ENCODE measurements at regions not wholly inside any gene's neighbourhood (a gene's known extent, or its start where the extent isn't known, plus 50 kb on each side); places are given as distances from the start of the nearest gene placed in this dataset.
"Not testable (repeated sequence)": the region's sequence is repeated elsewhere in the genome, so short reads cannot be mapped to it uniquely, and the experiment has no call there.

GRCh38 chr14:104268725-104269436 lies 130.5 kb downstream of the KIF26A start:
- Mint-ChIP-seq H3K27ac (peak overlapping the region; percentile 50; the same call in 1 of the 2 replicates), H3K27me3 (ENCODE audit: low read depth) (no peaks in the 10 kb centered on the region), H3K36me3 (no peaks in the 10 kb centered on the region), H3K4me3 (no peak overlapping the region), H3K4me1 (peaks cover 21% of the 10 kb centered on the region), H3K9me3 (peaks cover under 1% of the 10 kb centered on the region)
- ATAC-seq (no peak), DNase-seq (ENCODE audit: low spot score) (peak; percentile 10)
- TF ChIP-seq IRF2 (CRISPR knock-in tag; IDR thresholded peaks at IDR 0.05; ENCODE audit: borderline replicate concordance, low read depth) (no peak), ZNF219 (CRISPR knock-in tag; IDR thresholded peaks at IDR 0.05; ENCODE audit: borderline replicate concordance) (no peak), E2F5 (CRISPR knock-in tag; IDR thresholded peaks at IDR 0.05) (no peak), ZBTB21 (CRISPR knock-in tag; IDR thresholded peaks at IDR 0.05; ENCODE audit: borderline replicate concordance) (no peak), ATF3 (CRISPR knock-in tag; conservative IDR thresholded peaks at IDR 0.05) (no peak), FOXJ3 (CRISPR knock-in tag; IDR thresholded peaks at IDR 0.05; ENCODE audit: borderline replicate concordance) (no peak), MAX (CRISPR knock-in tag; IDR thresholded peaks at IDR 0.05) (no peak), JAZF1 (CRISPR knock-in tag; IDR thresholded peaks at IDR 0.05) (no peak), OVOL2 (CRISPR knock-in tag; IDR thresholded peaks at IDR 0.05; ENCODE audit: borderline replicate concordance) (no peak), CBFB (CRISPR knock-in tag; IDR thresholded peaks at IDR 0.05; ENCODE audit: low read depth) (no peak), ZNF263 (CRISPR knock-in tag; IDR thresholded peaks at IDR 0.05; ENCODE audit: low read depth) (no peak), CREB1 (CRISPR knock-in tag; IDR thresholded peaks at IDR 0.05) (no peak), MXD4 (CRISPR knock-in tag; IDR thresholded peaks at IDR 0.05; ENCODE audit: borderline replicate concordance) (no peak), GTF2I (CRISPR knock-in tag; conservative IDR thresholded peaks at IDR 0.05) (no peak), ZNF671 (CRISPR knock-in tag; IDR thresholded peaks at IDR 0.05) (no peak), NR3C1 (CRISPR knock-in tag; conservative IDR thresholded peaks at IDR 0.05; ENCODE audit: low read depth) (no peak), ZNF138 (CRISPR knock-in tag; conservative IDR thresholded peaks at IDR 0.05) (no peak), CDX4 (CRISPR knock-in tag; IDR thresholded peaks at IDR 0.05; ENCODE audit: borderline replicate concordance) (no peak), NR2C2 (CRISPR knock-in tag; IDR thresholded peaks at IDR 0.05) (no peak), PRRX2 (CRISPR knock-in tag; IDR thresholded peaks at IDR 0.05) (no peak)
- ChIA-PET CTCF (interaction anchor here (1.1 to 2.0 kb wide), 3 partner anchors 45 to 101 kb away, joined by 3 to 10 read pairs (median 4); no protein-coding TSS in a partner anchor), POLR2A (no interaction called here)

- ATAC-seq; H3K27me3 Mint-ChIP-seq (ENCODE audit: low read depth); H3K9me3 Mint-ChIP-seq; H3K36me3 Mint-ChIP-seq; POLR2A ChIA-PET; H3K4me3 Mint-ChIP-seq: not testable (repeated sequence)
- peak overlapping the region; percentile 50; the same call in 1 of the 2 replicates for H3K27ac Mint-ChIP-seq
- CTCF ChIA-PET, result interaction anchor here (1.2 kb wide), 1 partner anchor 72 kb away, joined by 4 read pairs; no protein-coding TSS in a partner anchor
- peaks cover 21% of the 10 kb centered on the region for H3K4me1 Mint-ChIP-seq
- DNase-seq (ENCODE audit: low spot score), result peak; percentile 8
These were observed 131.3 kb downstream of the KIF26A start for GRCh38 chr14:104269511-104270241.

GRCh38 chr14:104271391-104271790 lies 133.0 kb downstream of the KIF26A start:
- Mint-ChIP-seq H3K36me3 (no peaks in the 10 kb centered on the region), H3K27ac (no peak overlapping the region), H3K9me3 (peaks cover 5% of the 10 kb centered on the region), H3K27me3 (ENCODE audit: low read depth) (no peaks in the 10 kb centered on the region), H3K4me3 (no peak overlapping the region), H3K4me1 (peaks cover 21% of the 10 kb centered on the region)
- DNase-seq (ENCODE audit: low spot score) (no peak), ATAC-seq (no peak)
- TF ChIP-seq ZNF317 (CRISPR knock-in tag; IDR thresholded peaks at IDR 0.05; ENCODE audit: borderline replicate concordance, low read depth) (no peak), GRHL2 (CRISPR knock-in tag; IDR thresholded peaks at IDR 0.05; ENCODE audit: insufficient replicate concordance, severe bottlenecking) (no peak), ATF2 (CRISPR knock-in tag; IDR thresholded peaks at IDR 0.05; ENCODE audit: borderline replicate concordance, low read depth) (no peak), CBFB (CRISPR knock-in tag; IDR thresholded peaks at IDR 0.05; ENCODE audit: low read depth) (no peak), SMAD4 (CRISPR knock-in tag; IDR thresholded peaks at IDR 0.05) (no peak), HMGXB4 (CRISPR knock-in tag; IDR thresholded peaks at IDR 0.05) (no peak), NR2C2 (CRISPR knock-in tag; IDR thresholded peaks at IDR 0.05) (no peak)
- POLR2A ChIA-PET, result interaction anchor here (0.6 kb wide), 1 partner anchor 734 kb away, joined by 3 read pairs; no protein-coding TSS in a partner anchor
- CTCF ChIA-PET, result no interaction called here

All from WTC11 (cell line).